ENCODE measurements at regions not wholly inside any gene's neighbourhood (a gene's known extent, or its start where the extent isn't known, plus 50 kb on each side); places are given as distances from the start of the nearest gene placed in this dataset.

GRCh38 chr13:88674841-88675240 is 1003.7 kb downstream of the SLITRK5 start:
- no peak for DNase-seq (ENCODE audit: low read depth in 1 of 2, low spot score in 1 of 2)
- Histone ChIP-seq H3K4me3 (replicated peaks; ENCODE audit: insufficient read depth, low read length) (no peak overlapping the region), H3K27me3 (ENCODE audit: insufficient read depth, poor library complexity, severe bottlenecking) (no peaks in the 10 kb centered on the region), H3K27ac (replicated peaks) (no peak overlapping the region)
- TF ChIP-seq SPI1 (IDR thresholded peaks at IDR 0.05; ENCODE audit: borderline replicate concordance, low read depth) (no peak), POLR2AphosphoS5 (IDR thresholded peaks at IDR 0.05; ENCODE audit: low read depth) (no peak), REST (IDR thresholded peaks at IDR 0.05; ENCODE audit: insufficient replicate concordance, low read depth) (no peak), CTCF (IDR thresholded peaks at IDR 0.05; ENCODE audit: insufficient read depth, low read length) (no peak), GABPA (IDR thresholded peaks at IDR 0.05; ENCODE audit: low read depth) (no peak)

GRCh38 chr13:88675347-88675996 is 1004.3 kb downstream of the SLITRK5 start:
- no peak for DNase-seq (ENCODE audit: low read depth in 1 of 2, low spot score in 1 of 2)
- H3K27me3 ChIP-seq (ENCODE audit: insufficient read depth, poor library complexity, severe bottlenecking), result no peaks in the 10 kb centered on the region
- no peak overlapping the region for H3K27ac ChIP-seq (replicated peaks)
- H3K4me3 ChIP-seq (replicated peaks; ENCODE audit: insufficient read depth, low read length), result no peak overlapping the region
- TF ChIP-seq GABPA (IDR thresholded peaks at IDR 0.05; ENCODE audit: low read depth), result no peak
- TF ChIP-seq POLR2AphosphoS5 (IDR thresholded peaks at IDR 0.05; ENCODE audit: low read depth), result no peak
- TF ChIP-seq REST (IDR thresholded peaks at IDR 0.05; ENCODE audit: insufficient replicate concordance, low read depth), result no peak
- TF ChIP-seq SPI1 (IDR thresholded peaks at IDR 0.05; ENCODE audit: borderline replicate concordance, low read depth), result no peak
- no peak for TF ChIP-seq CTCF (IDR thresholded peaks at IDR 0.05; ENCODE audit: insufficient read depth, low read length)

GRCh38 chr13:88676016-88676415 is 1004.8 kb downstream of the SLITRK5 start:
- no peak for DNase-seq (ENCODE audit: low read depth in 1 of 2, low spot score in 1 of 2)
- H3K27me3 ChIP-seq (ENCODE audit: insufficient read depth, poor library complexity, severe bottlenecking), result no peaks in the 10 kb centered on the region
- H3K4me3 ChIP-seq (replicated peaks; ENCODE audit: insufficient read depth, low read length), result no peak overlapping the region
- H3K27ac ChIP-seq (replicated peaks), result no peak overlapping the region
- TF ChIP-seq SPI1 (IDR thresholded peaks at IDR 0.05; ENCODE audit: borderline replicate concordance, low read depth) (no peak), REST (IDR thresholded peaks at IDR 0.05; ENCODE audit: insufficient replicate concordance, low read depth) (no peak), POLR2AphosphoS5 (IDR thresholded peaks at IDR 0.05; ENCODE audit: low read depth) (no peak), CTCF (IDR thresholded peaks at IDR 0.05; ENCODE audit: insufficient read depth, low read length) (no peak), GABPA (IDR thresholded peaks at IDR 0.05; ENCODE audit: low read depth) (no peak)
